ENCODE measurements at regions not wholly inside any gene's neighbourhood (a gene's known extent, or its start where the extent isn't known, plus 50 kb on each side); places are given as distances from the start of the nearest gene placed in this dataset.
"Not testable (repeated sequence)": the region's sequence is repeated elsewhere in the genome, so short reads cannot be mapped to it uniquely, and the experiment has no call there.

- peak; percentile 70 for TF ChIP-seq CTCF (IDR thresholded peaks at IDR 0.05)
- H3K36me3 ChIP-seq = no peaks in the 10 kb centered on the region
- DNase-seq (no peak), ATAC-seq (peak; percentile 73)
- intact Hi-C loops (cut with DNase I) = loop anchor here (10.0 kb wide), 1 partner anchor 467 kb away; no protein-coding TSS in a partner anchor
- no peaks in the 10 kb centered on the region for H3K9me3 ChIP-seq
- H3K27ac ChIP-seq = no peak overlapping the region
- H3K27me3 ChIP-seq = no peaks in the 10 kb centered on the region
- no peak overlapping the region for H3K4me3 ChIP-seq
- no peaks in the 10 kb centered on the region for H3K4me1 ChIP-seq
These were observed 102.0 kb upstream of the MYRIP start for GRCh38 chr3:39707314-39707909.

GRCh38 chr3:39712413-39713048, 96.9 kb upstream of the MYRIP start:
- H3K4me3 ChIP-seq = no peak overlapping the region
- intact Hi-C loops (cut with DNase I) = no loop called here
- H3K27ac ChIP-seq = no peak overlapping the region
- DNase-seq (no peak), ATAC-seq (no peak)
- no peak for TF ChIP-seq CTCF (IDR thresholded peaks at IDR 0.05)
- no peaks in the 10 kb centered on the region for H3K36me3 ChIP-seq
- no peaks in the 10 kb centered on the region for H3K4me1 ChIP-seq
- H3K9me3 ChIP-seq = no peaks in the 10 kb centered on the region
- H3K27me3 ChIP-seq = no peaks in the 10 kb centered on the region

GRCh38 chr3:39713341-39713740, 96.1 kb upstream of the MYRIP start:
- intact Hi-C loops (cut with DNase I); H3K27ac ChIP-seq; H3K9me3 ChIP-seq; DNase-seq; H3K4me3 ChIP-seq; H3K36me3 ChIP-seq; H3K4me1 ChIP-seq; H3K27me3 ChIP-seq; ATAC-seq: not testable (repeated sequence)

GRCh38 chr3:39716849-39717248, 92.6 kb upstream of the MYRIP start:
- Histone ChIP-seq H3K4me3 (no peak overlapping the region), H3K27me3 (no peaks in the 10 kb centered on the region), H3K4me1 (no peaks in the 10 kb centered on the region), H3K9me3 (no peaks in the 10 kb centered on the region), H3K27ac (no peak overlapping the region), H3K36me3 (no peaks in the 10 kb centered on the region)
- DNase-seq (no peak), ATAC-seq (no peak)
- TF ChIP-seq CTCF (IDR thresholded peaks at IDR 0.05) = no peak
- intact Hi-C loops (cut with DNase I) = no loop called here

GRCh38 chr3:39718674-39719595, 90.5 kb upstream of the MYRIP start:
- intact Hi-C loops (cut with DNase I) = no loop called here
- no peak for ATAC-seq
- H3K27ac ChIP-seq = no peak overlapping the region

More at GRCh38 chr3:39718674-39719595, 90.5 kb upstream of the MYRIP start:
- H3K4me1 ChIP-seq = no peaks in the 10 kb centered on the region
- H3K9me3 ChIP-seq = no peaks in the 10 kb centered on the region
- no peak overlapping the region for H3K4me3 ChIP-seq
- H3K36me3 ChIP-seq = no peaks in the 10 kb centered on the region
- DNase-seq = no peak
- no peak for TF ChIP-seq CTCF (IDR thresholded peaks at IDR 0.05)
- no peaks in the 10 kb centered on the region for H3K27me3 ChIP-seq
